ENCODE measurements at regions not wholly inside any gene's neighbourhood (a gene's known extent, or its start where the extent isn't known, plus 50 kb on each side); places are given as distances from the start of the nearest gene placed in this dataset.

DNA sequence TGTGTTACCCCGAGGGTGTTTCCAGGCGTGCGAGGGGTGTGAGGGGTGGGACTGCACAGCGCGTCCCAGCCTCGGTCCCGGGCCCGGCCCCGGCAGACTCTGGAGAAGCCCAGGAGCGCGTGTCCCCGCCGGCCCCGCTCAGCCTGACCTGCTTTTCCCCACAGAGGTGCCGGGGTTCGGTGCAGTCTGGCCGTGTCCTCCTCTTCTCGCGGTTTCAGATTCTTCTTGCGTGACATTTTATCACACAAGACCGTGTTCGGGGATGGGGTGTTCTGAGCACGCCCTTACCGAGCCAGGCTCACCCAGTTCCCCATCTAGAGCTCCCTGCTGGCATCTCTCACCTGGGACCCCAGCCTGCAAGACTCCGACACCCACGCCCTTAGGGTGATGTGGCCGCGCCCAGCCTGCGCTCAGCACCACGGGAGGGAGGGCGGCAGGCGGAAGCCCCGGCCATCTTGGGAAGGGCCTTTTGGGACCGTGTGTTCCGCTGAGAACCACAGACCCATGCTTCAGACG lies 775.6 kb downstream of the BRD1 start:
- Histone ChIP-seq H3K4me1 (ENCODE audit: control insufficient read depth in 2 of 2, insufficient read depth in 2 of 2, low read length in 2 of 2) (peaks cover 0 to 5% of the 10 kb centered on the region in 2 donors), H2AFZ (ENCODE audit: insufficient read depth, low read depth, low read length, poor library complexity, severe bottlenecking) (peak overlapping the region; percentile 60), H3K36me3 (replicated peaks in 1 of 2; ENCODE audit: control extremely low read depth in 1 of 2, control insufficient read depth in 1 of 2, extremely low read depth in 1 of 2, insufficient read depth in 2 of 2, low read length in 1 of 2) (no peaks in the 10 kb centered on the region), H4K20me1 (ENCODE audit: control insufficient read depth, insufficient read depth, low read length, poor library complexity, severe bottlenecking) (no peaks in the 10 kb centered on the region), H3K4me2 (replicated peaks; ENCODE audit: low read depth, low read length, poor library complexity, severe bottlenecking) (peak overlapping the region; percentile 44), H3K27ac (ENCODE audit: low read length in 2 of 2) (no peak overlapping the region), H3K27me3 (replicated peaks in 1 of 4; ENCODE audit: control extremely low read depth in 1 of 4, control insufficient read depth in 3 of 4, insufficient read depth in 4 of 4, low read length in 3 of 4) (no peaks in the 10 kb centered on the region), H3K4me3 (ENCODE audit: control extremely low read depth in 1 of 5, extremely low read depth in 1 of 5, insufficient read depth in 1 of 5, low read depth in 2 of 5, low read length in 4 of 5) (peak overlapping the region in 3 of 5 experiments; percentile 21 to 44 (median 40)), H3K9ac (ENCODE audit: low read length) (no peak overlapping the region), H3K9me3 (ENCODE audit: control extremely low read depth in 1 of 3, control insufficient read depth in 2 of 3, insufficient read depth in 1 of 3, low read length in 2 of 3) (peaks cover 0 to 16% (median 0%) of the 10 kb centered on the region in 3 donors), H3K79me2 (ENCODE audit: control insufficient read depth, insufficient read depth, low read length) (no peaks in the 10 kb centered on the region)
- H3K27me3 Mint-ChIP-seq = no peaks in the 10 kb centered on the region
- TF ChIP-seq EZH2 (IDR thresholded peaks at IDR 0.05; ENCODE audit: borderline replicate concordance, insufficient read depth, low read depth, low read length, poor library complexity, severe bottlenecking) = no peak
- TF ChIP-seq, protein P1, sequence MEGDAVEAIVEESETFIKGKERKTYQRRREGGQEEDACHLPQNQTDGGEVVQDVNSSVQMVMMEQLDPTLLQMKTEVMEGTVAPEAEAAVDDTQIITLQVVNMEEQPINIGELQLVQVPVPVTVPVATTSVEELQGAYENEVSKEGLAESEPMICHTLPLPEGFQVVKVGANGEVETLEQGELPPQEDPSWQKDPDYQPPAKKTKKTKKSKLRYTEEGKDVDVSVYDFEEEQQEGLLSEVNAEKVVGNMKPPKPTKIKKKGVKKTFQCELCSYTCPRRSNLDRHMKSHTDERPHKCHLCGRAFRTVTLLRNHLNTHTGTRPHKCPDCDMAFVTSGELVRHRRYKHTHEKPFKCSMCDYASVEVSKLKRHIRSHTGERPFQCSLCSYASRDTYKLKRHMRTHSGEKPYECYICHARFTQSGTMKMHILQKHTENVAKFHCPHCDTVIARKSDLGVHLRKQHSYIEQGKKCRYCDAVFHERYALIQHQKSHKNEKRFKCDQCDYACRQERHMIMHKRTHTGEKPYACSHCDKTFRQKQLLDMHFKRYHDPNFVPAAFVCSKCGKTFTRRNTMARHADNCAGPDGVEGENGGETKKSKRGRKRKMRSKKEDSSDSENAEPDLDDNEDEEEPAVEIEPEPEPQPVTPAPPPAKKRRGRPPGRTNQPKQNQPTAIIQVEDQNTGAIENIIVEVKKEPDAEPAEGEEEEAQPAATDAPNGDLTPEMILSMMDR (IDR thresholded peaks at IDR 0.05) = no peak
- H3K4me1 Mint-ChIP-seq = no peaks in the 10 kb centered on the region
- peak; percentile 66 for ATAC-seq (ENCODE audit: low read depth)
- H3K27ac Mint-ChIP-seq = no peak overlapping the region
- DNase-seq = peak; percentile 65
- 76% methylated on average over 31 of the region's 36 CpGs for WGBS (ENCODE audit: insufficient coverage)
- CTCF ChIA-PET = no interaction called here
- H3K4me3 Mint-ChIP-seq = peak overlapping the region; percentile 78
- POLR2A ChIA-PET = no interaction called here
- H3K9me3 Mint-ChIP-seq (ENCODE audit: insufficient read depth) = no peaks in the 10 kb centered on the region
- intact Hi-C loops (cut with micrococcal nuclease) = no loop called here

- TF ChIP-seq, protein P1 (IDR thresholded peaks at IDR 0.05) = no peak
- TF ChIP-seq EZH2 (IDR thresholded peaks at IDR 0.05; ENCODE audit: borderline replicate concordance, insufficient read depth, low read depth, low read length, poor library complexity, severe bottlenecking) = no peak
- no peak overlapping the region for H3K4me3 Mint-ChIP-seq
- WGBS (ENCODE audit: insufficient coverage) = 91% methylated on average over 31 of the region's 31 CpGs
- Histone ChIP-seq H3K4me3 (ENCODE audit: control extremely low read depth in 1 of 5, extremely low read depth in 1 of 5, insufficient read depth in 1 of 5, low read depth in 2 of 5, low read length in 4 of 5) (peak overlapping the region in 3 of 5 experiments; percentile 21 to 44 (median 40)), H4K20me1 (ENCODE audit: control insufficient read depth, insufficient read depth, low read length, poor library complexity, severe bottlenecking) (no peaks in the 10 kb centered on the region), H3K27ac (ENCODE audit: low read length in 2 of 2) (no peak overlapping the region), H3K9ac (ENCODE audit: low read length) (no peak overlapping the region), H3K4me2 (replicated peaks; ENCODE audit: low read depth, low read length, poor library complexity, severe bottlenecking) (peak overlapping the region; percentile 44), H3K9me3 (ENCODE audit: control extremely low read depth in 1 of 3, control insufficient read depth in 2 of 3, insufficient read depth in 1 of 3, low read length in 2 of 3) (peaks cover 0 to 14% (median 0%) of the 10 kb centered on the region in 3 donors), H3K36me3 (replicated peaks in 1 of 2; ENCODE audit: control extremely low read depth in 1 of 2, control insufficient read depth in 1 of 2, extremely low read depth in 1 of 2, insufficient read depth in 2 of 2, low read length in 1 of 2) (no peaks in the 10 kb centered on the region), H3K4me1 (ENCODE audit: control insufficient read depth in 2 of 2, insufficient read depth in 2 of 2, low read length in 2 of 2) (peaks cover 0 to 5% of the 10 kb centered on the region in 2 donors), H3K27me3 (replicated peaks in 1 of 4; ENCODE audit: control extremely low read depth in 1 of 4, control insufficient read depth in 3 of 4, insufficient read depth in 4 of 4, low read length in 3 of 4) (no peaks in the 10 kb centered on the region), H3K79me2 (ENCODE audit: control insufficient read depth, insufficient read depth, low read length) (no peaks in the 10 kb centered on the region), H2AFZ (ENCODE audit: insufficient read depth, low read depth, low read length, poor library complexity, severe bottlenecking) (peak overlapping the region; percentile 60)
- no peak for ATAC-seq (ENCODE audit: low read depth)
- H3K27ac Mint-ChIP-seq = no peak overlapping the region
- no peaks in the 10 kb centered on the region for H3K4me1 Mint-ChIP-seq
- ChIA-PET CTCF (no interaction called here), POLR2A (no interaction called here)
- DNase-seq = no peak
- intact Hi-C loops (cut with micrococcal nuclease) = no loop called here
- no peaks in the 10 kb centered on the region for H3K9me3 Mint-ChIP-seq (ENCODE audit: insufficient read depth)
- no peaks in the 10 kb centered on the region for H3K27me3 Mint-ChIP-seq
Observed at GRCh38 chr22:49051491-49052022, 776.1 kb downstream of the BRD1 start.
